ACC112 (cell line): ENCODE measurements at regions not wholly inside any gene's neighbourhood (a gene's known extent, or its start where the extent isn't known, plus 50 kb on each side); places are given as distances from the start of the nearest gene placed in this dataset.

Experiments
- H2AFZ ChIP-seq: fragments of 200-600 bp; sonication (generic); one replicate; pipeline ENCODE4 v1.6.0; 2017; ENCODE audit warnings: antibody characterized with exemption, low read length; ENCODE audit not compliant: unreplicated experiment
- H3K27ac ChIP-seq: fragments of 200-600 bp; sonication (generic); 2 replicates; pipeline ENCODE4 v1.5.1; 2014; ENCODE audit warnings: low read depth, mild to moderate bottlenecking, antibody characterized with exemption, low read length, moderate library complexity
- H3K27me3 ChIP-seq: fragments of 200-600 bp; sonication (generic); 2 replicates; pipeline ENCODE4 v1.6.1; 2014; ENCODE audit warnings: mild to moderate bottlenecking, antibody characterized with exemption, low read length, moderate library complexity, mixed read lengths; ENCODE audit not compliant: insufficient read depth
- H3K36me3 ChIP-seq: fragments of 200-600 bp; sonication (generic); 2 replicates; pipeline ENCODE4 v1.6.1; 2016; ENCODE audit warnings: mild to moderate bottlenecking, antibody characterized with exemption, low read length, moderate library complexity, mixed read lengths; ENCODE audit not compliant: insufficient read depth
- H3K4me1 ChIP-seq: fragments of 200-600 bp; sonication (generic); one replicate; pipeline ENCODE4 v1.6.1; 2016; ENCODE audit warnings: low read length, mixed read lengths; ENCODE audit not compliant: insufficient read depth, unreplicated experiment, control insufficient read depth
- H3K4me3 ChIP-seq: fragments of 200-600 bp; sonication (generic); 2 replicates; pipeline ENCODE4 v1.5.1; 2014; ENCODE audit warnings: mild to moderate bottlenecking, low read depth, low read length
- H3K79me2 ChIP-seq: fragments of 200-600 bp; sonication (generic); one replicate; pipeline ENCODE4 v1.6.0; 2016; ENCODE audit warnings: low read length; ENCODE audit not compliant: control insufficient read depth, unreplicated experiment, insufficient read depth

- H3K27me3 ChIP-seq, result no peaks in the 10 kb centered on the region
- no peak overlapping the region for H3K4me3 ChIP-seq
- H3K36me3 ChIP-seq, result no peaks in the 10 kb centered on the region
- no peak overlapping the region for H3K27ac ChIP-seq
- no peaks in the 10 kb centered on the region for H3K79me2 ChIP-seq
- no peak overlapping the region for H2AFZ ChIP-seq
- no peaks in the 10 kb centered on the region for H3K4me1 ChIP-seq
Observed at GRCh38 chr12:42640391-42640790, 50.8 kb upstream of the PRICKLE1 start.

GRCh38 chr12:42639556-42639955 is 50.0 kb upstream of the PRICKLE1 start:
- no peaks in the 10 kb centered on the region for H3K27me3 ChIP-seq
- no peaks in the 10 kb centered on the region for H3K79me2 ChIP-seq
- no peak overlapping the region for H3K27ac ChIP-seq
- no peaks in the 10 kb centered on the region for H3K4me1 ChIP-seq
- no peaks in the 10 kb centered on the region for H3K36me3 ChIP-seq
- H3K4me3 ChIP-seq, result no peak overlapping the region
- H2AFZ ChIP-seq, result no peak overlapping the region
